Stomach (tissue), 4 donors: ENCODE measurements at regions not wholly inside any gene's neighbourhood (a gene's known extent, or its start where the extent isn't known, plus 50 kb on each side); places are given as distances from the start of the nearest gene placed in this dataset.
A peak's percentile ranks its signal among the peaks of the same experiment; 100 is the strongest.

ENCODE experiments used
- EP300 ChIP-seq: sonication (generic); formaldehyde crosslinking; IDR thresholded peaks from one replicate; pipeline ENCODE4 v1.6.1; 2017; ENCODE audit warnings: antibody characterized with exemption
- POLR2A ChIP-seq, 4 donors: fragments of 450-650 bp; IDR thresholded peaks; one replicate each; pipeline ENCODE4 v1.6.1; 2016; ENCODE audit warnings: antibody characterized with exemption in 4 of 4, control low read depth in 2 of 4, mild to moderate bottlenecking in 1 of 4, moderate library complexity in 1 of 4
- POLR2AphosphoS5 ChIP-seq, 3 donors: sonication (generic); formaldehyde crosslinking; IDR thresholded peaks; one replicate each; pipeline ENCODE4 v1.6.1; 2016; ENCODE audit warnings: antibody characterized with exemption in 3 of 3
- TF ChIP-seq, protein P1 (sequence below), 7 experiments: fragments of 450-650 bp in 4 of 7; fragments of 200-600 bp in 3 of 7; sonication (generic) in 3 of 7; IDR thresholded peaks; one replicate each; pipeline ENCODE4 v1.5.1; 2016 to 2019; ENCODE audit warnings: antibody characterized with exemption in 7 of 7, control low read depth in 2 of 7, mild to moderate bottlenecking in 1 of 7

- TF ChIP-seq POLR2A (IDR thresholded peaks at IDR 0.05) = no peak
- TF ChIP-seq, protein P1, sequence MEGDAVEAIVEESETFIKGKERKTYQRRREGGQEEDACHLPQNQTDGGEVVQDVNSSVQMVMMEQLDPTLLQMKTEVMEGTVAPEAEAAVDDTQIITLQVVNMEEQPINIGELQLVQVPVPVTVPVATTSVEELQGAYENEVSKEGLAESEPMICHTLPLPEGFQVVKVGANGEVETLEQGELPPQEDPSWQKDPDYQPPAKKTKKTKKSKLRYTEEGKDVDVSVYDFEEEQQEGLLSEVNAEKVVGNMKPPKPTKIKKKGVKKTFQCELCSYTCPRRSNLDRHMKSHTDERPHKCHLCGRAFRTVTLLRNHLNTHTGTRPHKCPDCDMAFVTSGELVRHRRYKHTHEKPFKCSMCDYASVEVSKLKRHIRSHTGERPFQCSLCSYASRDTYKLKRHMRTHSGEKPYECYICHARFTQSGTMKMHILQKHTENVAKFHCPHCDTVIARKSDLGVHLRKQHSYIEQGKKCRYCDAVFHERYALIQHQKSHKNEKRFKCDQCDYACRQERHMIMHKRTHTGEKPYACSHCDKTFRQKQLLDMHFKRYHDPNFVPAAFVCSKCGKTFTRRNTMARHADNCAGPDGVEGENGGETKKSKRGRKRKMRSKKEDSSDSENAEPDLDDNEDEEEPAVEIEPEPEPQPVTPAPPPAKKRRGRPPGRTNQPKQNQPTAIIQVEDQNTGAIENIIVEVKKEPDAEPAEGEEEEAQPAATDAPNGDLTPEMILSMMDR (IDR thresholded peaks at IDR 0.05) = no peak
- TF ChIP-seq POLR2AphosphoS5 (IDR thresholded peaks at IDR 0.05) = peak in 1 of 3 donors; percentile 7
- no peak for TF ChIP-seq EP300
Observed at GRCh38 chr6:41470331-41471063, 75.7 kb upstream of the FOXP4 start.
